Loucy (cell line): ENCODE measurements at regions not wholly inside any gene's neighbourhood (a gene's known extent, or its start where the extent isn't known, plus 50 kb on each side); places are given as distances from the start of the nearest gene placed in this dataset.

ENCODE experiments used
- EZH2phosphoT487 ChIP-seq: fragments of 200-600 bp; IDR thresholded peaks from 2 replicates; pipeline ENCODE4 v1.6.1; 2018; ENCODE audit warnings: antibody characterized with exemption, mild to moderate bottlenecking, moderate library complexity, borderline replicate concordance
- TF ChIP-seq, protein P1 (sequence below): fragments of 200-600 bp; sonication (generic); conservative IDR thresholded peaks from 2 replicates; pipeline ENCODE4 v1.5.1; 2014; ENCODE audit warnings: mild to moderate bottlenecking, antibody characterized with exemption, low read length

DNA sequence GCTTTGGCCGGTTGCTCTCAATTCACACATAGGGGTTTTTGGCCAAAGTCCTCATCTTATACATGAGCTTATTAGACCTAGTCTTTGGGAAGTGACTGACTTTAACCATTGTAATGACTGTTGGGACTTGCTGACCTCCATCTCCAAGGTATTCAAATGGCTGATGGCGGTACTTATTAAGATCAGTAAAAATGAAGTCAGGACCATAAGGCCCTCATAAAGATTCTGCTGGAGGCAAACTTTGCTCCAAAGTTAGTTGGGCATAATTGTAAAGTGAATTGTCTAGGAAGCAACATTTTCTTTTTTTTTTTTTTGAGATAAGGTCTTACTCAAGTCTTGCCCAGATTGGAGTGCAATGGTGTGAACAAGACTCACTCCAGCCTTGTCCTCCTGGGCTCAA, 76.3 kb upstream of the MKLN1 start:
- TF ChIP-seq, protein P1, sequence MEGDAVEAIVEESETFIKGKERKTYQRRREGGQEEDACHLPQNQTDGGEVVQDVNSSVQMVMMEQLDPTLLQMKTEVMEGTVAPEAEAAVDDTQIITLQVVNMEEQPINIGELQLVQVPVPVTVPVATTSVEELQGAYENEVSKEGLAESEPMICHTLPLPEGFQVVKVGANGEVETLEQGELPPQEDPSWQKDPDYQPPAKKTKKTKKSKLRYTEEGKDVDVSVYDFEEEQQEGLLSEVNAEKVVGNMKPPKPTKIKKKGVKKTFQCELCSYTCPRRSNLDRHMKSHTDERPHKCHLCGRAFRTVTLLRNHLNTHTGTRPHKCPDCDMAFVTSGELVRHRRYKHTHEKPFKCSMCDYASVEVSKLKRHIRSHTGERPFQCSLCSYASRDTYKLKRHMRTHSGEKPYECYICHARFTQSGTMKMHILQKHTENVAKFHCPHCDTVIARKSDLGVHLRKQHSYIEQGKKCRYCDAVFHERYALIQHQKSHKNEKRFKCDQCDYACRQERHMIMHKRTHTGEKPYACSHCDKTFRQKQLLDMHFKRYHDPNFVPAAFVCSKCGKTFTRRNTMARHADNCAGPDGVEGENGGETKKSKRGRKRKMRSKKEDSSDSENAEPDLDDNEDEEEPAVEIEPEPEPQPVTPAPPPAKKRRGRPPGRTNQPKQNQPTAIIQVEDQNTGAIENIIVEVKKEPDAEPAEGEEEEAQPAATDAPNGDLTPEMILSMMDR, result no peak
- no peak for TF ChIP-seq EZH2phosphoT487
